ENCODE measurements at regions not wholly inside any gene's neighbourhood (a gene's known extent, or its start where the extent isn't known, plus 50 kb on each side); places are given as distances from the start of the nearest gene placed in this dataset.

DNA sequence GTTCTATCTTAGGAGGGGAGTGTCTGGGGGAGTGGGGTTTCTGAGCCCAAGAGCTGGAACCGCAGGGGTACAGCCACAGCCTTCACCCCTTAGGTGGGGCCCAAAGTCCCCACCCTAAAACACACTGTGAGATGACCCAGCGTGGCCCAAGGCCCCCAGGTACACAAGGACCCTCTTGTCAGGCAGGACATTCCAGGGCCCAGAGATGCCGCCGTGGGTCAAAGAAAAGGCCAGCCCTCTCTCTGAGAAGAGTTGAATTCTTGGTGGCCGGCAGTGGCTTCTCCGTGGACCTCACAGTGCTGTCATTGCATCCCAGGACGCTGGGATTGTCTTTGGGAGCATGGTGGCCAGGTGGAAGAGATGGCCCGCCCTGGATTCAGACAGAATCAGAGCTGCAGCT lies 176.3 kb upstream of the C1orf174 start:
- no peak for TF ChIP-seq POLR2A (IDR thresholded peaks at IDR 0.05)
- TF ChIP-seq, protein P1, sequence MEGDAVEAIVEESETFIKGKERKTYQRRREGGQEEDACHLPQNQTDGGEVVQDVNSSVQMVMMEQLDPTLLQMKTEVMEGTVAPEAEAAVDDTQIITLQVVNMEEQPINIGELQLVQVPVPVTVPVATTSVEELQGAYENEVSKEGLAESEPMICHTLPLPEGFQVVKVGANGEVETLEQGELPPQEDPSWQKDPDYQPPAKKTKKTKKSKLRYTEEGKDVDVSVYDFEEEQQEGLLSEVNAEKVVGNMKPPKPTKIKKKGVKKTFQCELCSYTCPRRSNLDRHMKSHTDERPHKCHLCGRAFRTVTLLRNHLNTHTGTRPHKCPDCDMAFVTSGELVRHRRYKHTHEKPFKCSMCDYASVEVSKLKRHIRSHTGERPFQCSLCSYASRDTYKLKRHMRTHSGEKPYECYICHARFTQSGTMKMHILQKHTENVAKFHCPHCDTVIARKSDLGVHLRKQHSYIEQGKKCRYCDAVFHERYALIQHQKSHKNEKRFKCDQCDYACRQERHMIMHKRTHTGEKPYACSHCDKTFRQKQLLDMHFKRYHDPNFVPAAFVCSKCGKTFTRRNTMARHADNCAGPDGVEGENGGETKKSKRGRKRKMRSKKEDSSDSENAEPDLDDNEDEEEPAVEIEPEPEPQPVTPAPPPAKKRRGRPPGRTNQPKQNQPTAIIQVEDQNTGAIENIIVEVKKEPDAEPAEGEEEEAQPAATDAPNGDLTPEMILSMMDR (IDR thresholded peaks at IDR 0.05): no peak
